SK-N-SH (cell line): ENCODE measurements at regions not wholly inside any gene's neighbourhood (a gene's known extent, or its start where the extent isn't known, plus 50 kb on each side); places are given as distances from the start of the nearest gene placed in this dataset.

Source experiments
- CTCF ChIA-PET: fragments of 300-600, 350-600 bp; formaldehyde crosslinking; extraction: SDS; loops from one replicate; lab custom pipeline; 2021; lab: Yijun Ruan, JAX
- POLR2A ChIA-PET: fragments of 350-600 bp; sonication (Branson Sonifier 250); formaldehyde crosslinking; extraction: SDS; loops from one replicate; lab custom pipeline; 2020; ENCODE audit warnings: antibody characterized with exemption, inconsistent platforms; lab: Yijun Ruan, JAX
- DNase-seq: peaks from one replicate; pipeline ENCODE4 v3.0.0; 2012
- H2AFZ ChIP-seq: fragments of 200-600 bp; sonication (generic); 2 replicates; pipeline ENCODE4 v1.8.1; 2016; ENCODE audit warnings: antibody characterized with exemption, mild to moderate bottlenecking, low read depth
- H3F3A ChIP-seq: fragments of 200-600 bp; sonication (generic); replicated peaks from 2 replicates; pipeline ENCODE3; 2016; ENCODE audit warnings: antibody characterized with exemption, mild to moderate bottlenecking; ENCODE audit not compliant: insufficient read depth
- H3K27ac ChIP-seq, 2 experiments: fragments of 200-500 bp in 1 of 2; fragments of 200-600 bp in 1 of 2; sonication (Bioruptor generic) in 1 of 2; sonication (generic), shearing (Covaris generic) in 1 of 2; 2 replicates each; pipeline versions ENCODE4 v1.5.1 to v1.6.1; 2014 to 2016; ENCODE audit warnings: low read depth in 2 of 2, inconsistent platforms in 1 of 2, low read length in 1 of 2, mild to moderate bottlenecking in 1 of 2, mixed read lengths in 1 of 2
- H3K27me3 ChIP-seq: fragments of 200-600 bp; sonication (generic), shearing (Covaris generic); 2 replicates; pipeline ENCODE4 v1.6.1; 2016; ENCODE audit warnings: mixed run types; ENCODE audit not compliant: insufficient read depth
- H3K36me3 ChIP-seq, 2 experiments: fragments of 200-500 bp in 1 of 2; fragments of 200-600 bp in 1 of 2; sonication (Bioruptor generic) in 1 of 2; sonication (generic) in 1 of 2; replicated peaks in 1 of 2; 2 replicates each; pipeline versions ENCODE3 to v1.5.1; 2014 to 2016; ENCODE audit warnings: low read length in 1 of 2, mild to moderate bottlenecking in 1 of 2; ENCODE audit not compliant: insufficient read depth in 2 of 2, control insufficient read depth in 1 of 2
- H3K4me1 ChIP-seq, 2 experiments: fragments of 200-500 bp in 1 of 2; fragments of 200-600 bp in 1 of 2; sonication (Bioruptor generic) in 1 of 2; sonication (generic), shearing (Covaris generic) in 1 of 2; 2 replicates each; pipeline versions ENCODE4 v1.5.1 to v1.6.1; 2014 to 2016; ENCODE audit warnings: low read depth in 1 of 2, low read length in 1 of 2, mixed run types in 1 of 2; ENCODE audit not compliant: insufficient read depth in 2 of 2, control insufficient read depth in 1 of 2
- H3K4me2 ChIP-seq: fragments of 200-600 bp; sonication (generic), shearing (Covaris generic); 2 replicates; pipeline ENCODE4 v1.6.1; 2017; ENCODE audit warnings: mixed run types
- H3K4me3 ChIP-seq, 2 experiments: fragments of 200-500 bp in 1 of 2; fragments of 200-600 bp in 1 of 2; sonication (Bioruptor generic) in 1 of 2; sonication (generic), shearing (Covaris generic) in 1 of 2; 2 replicates each; pipeline versions ENCODE4 v1.5.1 to v1.8.1; 2014 to 2016; ENCODE audit warnings: low read depth in 2 of 2, inconsistent platforms in 1 of 2, low read length in 1 of 2, mild to moderate bottlenecking in 1 of 2, mixed read lengths in 1 of 2, moderate library complexity in 1 of 2
- H3K79me2 ChIP-seq: fragments of 200-600 bp; sonication (generic); 2 replicates; pipeline ENCODE4 v1.8.1; 2017; ENCODE audit warnings: mild to moderate bottlenecking; ENCODE audit not compliant: insufficient read depth
- H3K9ac ChIP-seq: fragments of 200-600 bp; sonication (generic); 2 replicates; pipeline ENCODE4 v1.6.1; 2017; ENCODE audit warnings: mixed run types
- H3K9me2 ChIP-seq: fragments of 200-600 bp; sonication (generic); 2 replicates; pipeline ENCODE4 v1.6.1; 2017; ENCODE audit warnings: mixed run types
- H3K9me3 ChIP-seq: fragments of 200-600 bp; sonication (generic); 2 replicates; pipeline ENCODE4 v1.6.1; 2017; ENCODE audit warnings: mixed run types, mild to moderate bottlenecking, moderate library complexity
- H4K20me1 ChIP-seq: fragments of 200-600 bp; sonication (generic); 2 replicates; pipeline ENCODE4 v1.6.1; 2017; ENCODE audit warnings: mild to moderate bottlenecking, mixed run types; ENCODE audit not compliant: insufficient read depth
- ELF1 ChIP-seq: IDR thresholded peaks from 2 replicates; pipeline ENCODE4 v1.4.0; 2012
- FOSL2 ChIP-seq: IDR thresholded peaks from 2 replicates; pipeline ENCODE4 v1.4.0; 2012; ENCODE audit warnings: low read depth, mild to moderate bottlenecking, moderate library complexity, borderline replicate concordance
- GATA2 ChIP-seq: sonication (generic); formaldehyde crosslinking; IDR thresholded peaks from 2 replicates; pipeline ENCODE4 v1.5.0; 2020; ENCODE audit warnings: mild to moderate bottlenecking, missing genetic modification reagents
- MAX ChIP-seq: IDR thresholded peaks from 2 replicates; pipeline ENCODE4 v1.4.0; 2012; ENCODE audit warnings: low read depth
- MXI1 ChIP-seq: IDR thresholded peaks from 2 replicates; pipeline ENCODE4 v1.6.1; 2012; ENCODE audit warnings: mild to moderate bottlenecking, low read depth, low read length, improper control_type of control experiment
- NFIC ChIP-seq: IDR thresholded peaks from 2 replicates; pipeline ENCODE4 v1.4.0; 2012; ENCODE audit warnings: borderline replicate concordance
- POLR2AphosphoS5 ChIP-seq: IDR thresholded peaks from 2 replicates; pipeline ENCODE4 v1.6.1; 2012; ENCODE audit warnings: low read depth, low read length
- RAD21 ChIP-seq: IDR thresholded peaks from 2 replicates; pipeline ENCODE4 v1.6.1; 2012; ENCODE audit warnings: mild to moderate bottlenecking, low read length
- RCOR1 ChIP-seq: fragments of 150-350 bp; IDR thresholded peaks from 2 replicates; pipeline ENCODE4 v1.6.1; 2017; ENCODE audit warnings: antibody characterized with exemption, low read length
- RXRA ChIP-seq: IDR thresholded peaks from 2 replicates; pipeline ENCODE4 v1.4.0; 2012; ENCODE audit warnings: low read depth, mild to moderate bottlenecking, borderline replicate concordance
- SIN3A ChIP-seq: IDR thresholded peaks from 2 replicates; pipeline ENCODE4 v1.6.1; 2012; ENCODE audit warnings: low read depth, mild to moderate bottlenecking, low read length, moderate library complexity, borderline replicate concordance
- TAF1 ChIP-seq: IDR thresholded peaks from 2 replicates; pipeline ENCODE4 v1.6.1; 2012; ENCODE audit warnings: low read depth, mild to moderate bottlenecking, low read length, moderate library complexity, borderline replicate concordance
- TCF12 ChIP-seq: IDR thresholded peaks from 2 replicates; pipeline ENCODE4 v1.4.0; 2012
- WGBS: methylation state at CpG from one replicate; pipeline ENCODE4 v1.1.6; 2017; ENCODE audit warnings: low lambda C conversion rate; 5-methylcytosine and 5-hydroxymethylcytosine counted together
- TF ChIP-seq, protein P1 (sequence below): IDR thresholded peaks from 2 replicates; pipeline ENCODE4; 2012
- TF ChIP-seq, protein P2 (sequence below): IDR thresholded peaks from 2 replicates; pipeline ENCODE4 v1.4.0; 2012; ENCODE audit warnings: low read depth, borderline replicate concordance

GRCh38 chr7:125222596-125222995, 293.0 kb upstream of the POT1 start:
- POLR2A ChIA-PET, result no interaction called here
- H3K79me2 ChIP-seq, result no peaks in the 10 kb centered on the region
- no peaks in the 10 kb centered on the region for H3K9me2 ChIP-seq
- H3K27me3 ChIP-seq, result no peaks in the 10 kb centered on the region
- no peak overlapping the region for H2AFZ ChIP-seq
- H3K9ac ChIP-seq, result no peak overlapping the region
- TF ChIP-seq FOSL2 (no peak), GATA2 (peak; percentile 25; the same call in 1 of the 2 replicates)
- TF ChIP-seq, all 33 proteins: peak for 1
- H3K27ac ChIP-seq, result no peak overlapping the region
- no peak overlapping the region for H3K4me2 ChIP-seq
- CTCF ChIA-PET, result no interaction called here
- DNase-seq, result no peak
- H3F3A ChIP-seq, result no peaks in the 10 kb centered on the region
- H3K4me1 ChIP-seq, result no peaks in the 10 kb centered on the region; a peak in 1 of 4 replicates
- H3K4me3 ChIP-seq, result no peak overlapping the region
- no peaks in the 10 kb centered on the region for H3K9me3 ChIP-seq
- no peaks in the 10 kb centered on the region for H4K20me1 ChIP-seq
- H3K36me3 ChIP-seq, result no peaks in the 10 kb centered on the region
- WGBS, result 26% methylated on average over 1 of the region's 1 CpG

DNA sequence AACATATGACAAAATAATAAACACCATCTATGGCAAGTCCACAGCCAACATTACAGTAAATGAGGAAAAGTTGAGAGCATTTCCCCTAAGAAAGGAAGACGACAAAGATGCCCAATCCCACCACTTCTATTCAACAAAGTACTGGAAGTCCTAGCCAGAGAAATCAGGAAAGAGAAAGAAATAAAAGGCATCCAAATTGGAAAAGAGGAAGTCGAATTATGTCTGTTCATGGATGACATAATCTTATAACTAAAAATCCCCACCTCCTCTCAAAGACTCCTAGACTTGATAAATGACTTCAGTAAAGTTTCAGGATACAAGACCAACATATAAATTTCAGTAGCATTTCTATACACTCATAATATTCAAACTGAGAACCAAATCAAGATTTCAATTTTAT, 288.5 kb upstream of the POT1 start:
- Histone ChIP-seq H3K4me1 (no peaks in the 10 kb centered on the region; a peak in 1 of 4 replicates), H3K4me3 (no peak overlapping the region), H3K9ac (no peak overlapping the region), H3K36me3 (no peaks in the 10 kb centered on the region), H3K9me3 (no peaks in the 10 kb centered on the region), H4K20me1 (no peaks in the 10 kb centered on the region), H3K27ac (no peak overlapping the region), H3K27me3 (no peaks in the 10 kb centered on the region), H3K79me2 (no peaks in the 10 kb centered on the region), H3F3A (no peaks in the 10 kb centered on the region), H3K9me2 (no peaks in the 10 kb centered on the region; the same call in 1 of the 2 replicates), H2AFZ (no peak overlapping the region), H3K4me2 (no peak overlapping the region)
- DNase-seq, result no peak
- CTCF ChIA-PET, result no interaction called here
- TF ChIP-seq MXI1 (no peak), NFIC (no peak), GATA2 (no peak), MAX (no peak), SIN3A (no peak), RAD21 (no peak), RCOR1 (no peak), POLR2AphosphoS5 (no peak), RXRA (no peak), TCF12 (no peak), ELF1 (no peak), TAF1 (no peak)
- TF ChIP-seq, protein P1, sequence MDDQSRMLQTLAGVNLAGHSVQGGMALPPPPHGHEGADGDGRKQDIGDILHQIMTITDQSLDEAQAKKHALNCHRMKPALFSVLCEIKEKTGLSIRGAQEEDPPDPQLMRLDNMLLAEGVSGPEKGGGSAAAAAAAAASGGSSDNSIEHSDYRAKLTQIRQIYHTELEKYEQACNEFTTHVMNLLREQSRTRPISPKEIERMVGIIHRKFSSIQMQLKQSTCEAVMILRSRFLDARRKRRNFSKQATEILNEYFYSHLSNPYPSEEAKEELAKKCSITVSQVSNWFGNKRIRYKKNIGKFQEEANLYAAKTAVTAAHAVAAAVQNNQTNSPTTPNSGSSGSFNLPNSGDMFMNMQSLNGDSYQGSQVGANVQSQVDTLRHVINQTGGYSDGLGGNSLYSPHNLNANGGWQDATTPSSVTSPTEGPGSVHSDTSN, result no peak
- TF ChIP-seq, protein P2, sequence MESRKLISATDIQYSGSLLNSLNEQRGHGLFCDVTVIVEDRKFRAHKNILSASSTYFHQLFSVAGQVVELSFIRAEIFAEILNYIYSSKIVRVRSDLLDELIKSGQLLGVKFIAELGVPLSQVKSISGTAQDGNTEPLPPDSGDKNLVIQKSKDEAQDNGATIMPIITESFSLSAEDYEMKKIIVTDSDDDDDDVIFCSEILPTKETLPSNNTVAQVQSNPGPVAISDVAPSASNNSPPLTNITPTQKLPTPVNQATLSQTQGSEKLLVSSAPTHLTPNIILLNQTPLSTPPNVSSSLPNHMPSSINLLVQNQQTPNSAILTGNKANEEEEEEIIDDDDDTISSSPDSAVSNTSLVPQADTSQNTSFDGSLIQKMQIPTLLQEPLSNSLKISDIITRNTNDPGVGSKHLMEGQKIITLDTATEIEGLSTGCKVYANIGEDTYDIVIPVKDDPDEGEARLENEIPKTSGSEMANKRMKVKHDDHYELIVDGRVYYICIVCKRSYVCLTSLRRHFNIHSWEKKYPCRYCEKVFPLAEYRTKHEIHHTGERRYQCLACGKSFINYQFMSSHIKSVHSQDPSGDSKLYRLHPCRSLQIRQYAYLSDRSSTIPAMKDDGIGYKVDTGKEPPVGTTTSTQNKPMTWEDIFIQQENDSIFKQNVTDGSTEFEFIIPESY, result no peak
- POLR2A ChIA-PET, result no interaction called here
- 25% methylated on average over 2 of the region's 2 CpGs for WGBS
